ENCODE measurements at regions not wholly inside any gene's neighbourhood (a gene's known extent, or its start where the extent isn't known, plus 50 kb on each side); places are given as distances from the start of the nearest gene placed in this dataset.

GRCh38 chr15:54839379-54839778 is 357.4 kb downstream of the RSL24D1 start:
- TF ChIP-seq CTCF (conservative IDR thresholded peaks at IDR 0.05; ENCODE audit: low read depth, low read length) (no peak), EZH2 (IDR thresholded peaks at IDR 0.05; ENCODE audit: low read length, unreplicated experiment) (no peak)
